HG02759 (cell line): ENCODE measurements at regions not wholly inside any gene's neighbourhood (a gene's known extent, or its start where the extent isn't known, plus 50 kb on each side); places are given as distances from the start of the nearest gene placed in this dataset.
"Not testable (repeated sequence)": the region's sequence is repeated elsewhere in the genome, so short reads cannot be mapped to it uniquely, and the experiment has no call there.

Source experiments
- ATAC-seq: cut with Tn5 transposase; IDR thresholded peaks from one replicate; pipeline ENCODE4 v1.9.1; 2021; ENCODE audit warnings: mild to moderate bottlenecking, moderate library complexity; ENCODE audit not compliant: unreplicated experiment

DNA sequence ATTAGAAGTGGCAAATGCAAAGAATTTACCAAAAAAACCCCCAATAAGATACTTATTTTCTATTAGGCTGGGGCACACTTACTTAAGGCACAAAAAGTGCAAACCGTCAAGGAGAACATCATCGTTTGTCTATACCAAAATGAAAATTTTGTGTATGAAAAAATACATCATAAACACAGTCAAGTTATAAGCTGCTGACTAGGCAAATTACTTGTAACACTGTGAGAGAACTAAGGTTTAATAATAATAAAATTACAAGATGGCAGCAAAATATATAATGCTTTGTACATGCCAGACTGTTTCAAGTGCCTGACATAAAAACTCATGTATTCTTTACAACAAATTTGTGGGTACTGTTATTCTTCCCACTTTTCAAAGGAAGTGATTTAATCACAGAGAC lies 297.2 kb upstream of the CRBN start:
- no peak for ATAC-seq

DNA sequence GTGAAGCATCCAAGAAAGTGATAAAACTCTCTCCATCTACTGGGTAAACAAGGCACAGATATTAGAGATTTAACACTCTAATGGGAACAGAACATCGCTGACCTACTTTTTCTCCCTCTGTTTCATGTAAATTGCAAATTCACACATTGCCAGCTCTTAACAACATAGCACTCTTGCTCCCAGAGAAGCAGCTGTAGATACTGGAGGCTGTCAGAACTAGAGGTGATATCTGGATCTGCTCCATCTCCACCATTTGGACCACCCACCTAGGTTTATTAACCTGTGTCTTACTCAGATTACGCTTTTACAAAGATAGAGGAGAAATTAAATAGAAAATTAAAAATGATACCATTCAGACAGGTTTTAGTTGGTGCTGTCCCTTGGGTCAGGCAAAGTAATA lies 289.1 kb upstream of the CRBN start:
- no peak for ATAC-seq

GRCh38 chr3:3464131-3464530 lies 284.6 kb upstream of the CRBN start:
- no peak for ATAC-seq

DNA sequence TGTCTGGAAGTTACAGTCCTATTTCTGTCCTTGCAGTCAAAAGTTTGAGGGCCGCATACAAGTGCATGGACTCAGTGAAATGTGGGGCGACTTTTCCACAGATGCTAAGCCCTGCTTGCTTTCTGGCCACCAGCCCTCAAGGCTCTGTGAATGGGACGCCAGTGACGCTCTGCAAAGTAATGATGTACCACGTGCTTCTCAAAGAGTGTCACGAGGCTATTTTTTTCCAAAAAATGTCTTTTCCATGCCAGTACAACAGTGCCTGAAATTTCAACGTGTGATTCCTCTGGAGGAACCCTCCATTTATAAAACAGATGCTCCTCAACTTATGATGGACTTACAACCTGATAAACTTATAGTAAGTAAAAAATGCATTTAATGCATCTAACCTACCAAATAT lies 281.8 kb upstream of the CRBN start:
- ATAC-seq: no peak

DNA sequence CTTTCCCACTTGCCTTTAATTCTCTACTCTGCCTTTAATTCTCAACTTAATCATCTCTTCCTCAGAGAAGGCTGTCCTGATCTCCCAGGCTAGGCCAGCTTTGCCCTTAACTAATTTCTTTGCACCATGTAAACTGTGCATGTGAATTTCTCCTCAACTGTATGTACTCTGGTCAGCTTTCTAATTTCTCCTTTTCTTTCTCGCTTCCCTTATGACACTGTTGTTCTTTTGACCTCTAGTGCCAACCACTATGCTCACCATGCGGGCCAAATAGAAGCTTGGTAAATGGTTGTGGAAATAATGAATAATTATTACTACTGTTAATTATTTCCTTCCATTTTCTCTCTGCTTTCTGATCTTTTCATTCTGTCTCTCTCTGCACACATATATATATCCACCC lies 269.0 kb upstream of the CRBN start:
- ATAC-seq: no peak

GRCh38 chr3:3447641-3448040 lies 268.1 kb upstream of the CRBN start:
- ATAC-seq: no peak

GRCh38 chr3:3446251-3446650 lies 266.8 kb upstream of the CRBN start:
- no peak for ATAC-seq

- peak; percentile 56 for ATAC-seq
Observed at GRCh38 chr3:3443482-3443881, 264.0 kb upstream of the CRBN start.

- ATAC-seq: no peak
Observed at GRCh38 chr3:3433711-3434110, 254.2 kb upstream of the CRBN start.

- ATAC-seq: no peak
Observed at GRCh38 chr3:3429841-3430240, 250.3 kb upstream of the CRBN start.

GRCh38 chr3:3407707-3408106 lies 228.2 kb upstream of the CRBN start:
- not testable (repeated sequence) for ATAC-seq

GRCh38 chr3:3405131-3405530 lies 225.6 kb upstream of the CRBN start:
- ATAC-seq: no peak

DNA sequence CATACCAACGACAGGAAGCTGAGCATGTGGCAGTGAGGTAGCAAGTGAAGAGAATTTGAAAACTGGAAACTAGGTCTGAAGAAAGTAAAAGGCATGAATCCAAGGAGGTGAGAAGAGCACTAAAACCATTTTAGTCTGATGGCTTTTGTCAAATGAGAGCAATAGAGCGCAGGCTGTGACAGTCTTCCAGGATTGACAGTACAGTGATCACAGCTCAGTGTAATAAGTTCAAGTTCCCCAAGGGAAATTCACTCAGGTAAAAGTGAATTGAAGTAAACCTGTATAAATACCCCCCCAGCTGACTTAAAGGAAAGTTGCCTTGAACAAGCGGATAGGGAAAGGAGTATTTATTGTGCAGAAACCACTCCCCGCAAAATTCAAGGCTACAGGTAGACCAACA lies 224.2 kb upstream of the CRBN start:
- ATAC-seq: no peak

GRCh38 chr3:3392946-3393345 lies 213.5 kb upstream of the CRBN start:
- ATAC-seq: no peak

- ATAC-seq: no peak
Observed at GRCh38 chr3:3383461-3383860, 204.0 kb upstream of the CRBN start.

GRCh38 chr3:3372210-3372777 lies 192.8 kb upstream of the CRBN start:
- no peak for ATAC-seq

DNA sequence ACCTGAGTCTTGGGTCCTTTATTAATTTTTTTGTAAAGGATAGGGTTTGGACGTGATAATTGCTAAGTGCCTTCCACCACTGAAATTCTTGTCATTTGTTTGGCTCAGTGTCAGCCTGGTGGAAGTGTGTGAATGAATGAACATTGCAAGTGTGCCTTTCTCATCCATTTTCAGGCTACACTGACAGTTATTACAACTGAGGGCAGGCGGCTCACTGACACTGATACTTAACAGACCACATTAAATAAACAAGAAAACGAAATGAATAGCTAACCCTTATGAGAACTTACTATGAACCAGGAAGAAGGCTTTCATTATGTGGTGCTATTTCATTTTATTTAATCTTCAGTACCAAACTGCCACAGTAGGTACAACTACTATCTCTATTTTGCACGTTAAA lies 188.8 kb upstream of the CRBN start:
- no peak for ATAC-seq

DNA sequence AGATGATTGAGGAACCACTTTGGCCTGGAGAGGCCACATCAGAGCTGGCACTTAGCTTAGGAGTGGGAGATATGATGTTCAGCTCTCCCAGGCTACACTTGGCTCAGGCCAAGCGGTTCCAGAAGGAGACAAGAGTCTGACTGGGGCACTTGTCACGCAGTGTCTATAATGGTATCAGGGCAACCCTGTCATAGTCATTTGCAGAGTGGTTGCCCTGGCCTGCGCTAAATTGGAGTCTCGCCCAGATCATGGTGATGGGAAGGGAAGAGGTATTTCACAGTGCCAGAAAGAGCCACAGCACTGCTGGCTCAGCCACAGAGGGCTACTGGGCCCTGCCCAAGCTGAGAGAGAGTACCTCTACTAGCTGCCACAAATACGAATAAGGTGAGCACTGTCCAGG lies 186.9 kb upstream of the CRBN start:
- no peak for ATAC-seq

DNA sequence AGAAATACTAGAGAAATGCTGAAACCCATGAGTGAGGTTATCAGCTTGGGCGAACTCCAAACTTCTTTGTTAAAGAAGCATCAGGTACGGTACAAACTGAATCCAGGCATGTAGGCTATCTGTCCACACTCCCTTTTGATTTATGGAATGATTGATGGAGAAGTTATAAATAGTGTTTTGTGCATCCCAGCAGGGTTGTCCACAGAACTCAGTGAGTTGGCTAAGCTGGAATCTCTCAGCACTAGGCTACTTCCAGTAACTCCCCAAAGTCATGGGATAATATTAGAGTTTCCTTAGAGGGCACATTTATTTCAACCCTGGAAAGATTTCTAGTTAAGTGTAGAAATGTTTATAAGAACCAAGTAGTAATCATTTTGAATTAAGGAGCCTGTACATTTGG lies 186.2 kb upstream of the CRBN start:
- no peak for ATAC-seq

DNA sequence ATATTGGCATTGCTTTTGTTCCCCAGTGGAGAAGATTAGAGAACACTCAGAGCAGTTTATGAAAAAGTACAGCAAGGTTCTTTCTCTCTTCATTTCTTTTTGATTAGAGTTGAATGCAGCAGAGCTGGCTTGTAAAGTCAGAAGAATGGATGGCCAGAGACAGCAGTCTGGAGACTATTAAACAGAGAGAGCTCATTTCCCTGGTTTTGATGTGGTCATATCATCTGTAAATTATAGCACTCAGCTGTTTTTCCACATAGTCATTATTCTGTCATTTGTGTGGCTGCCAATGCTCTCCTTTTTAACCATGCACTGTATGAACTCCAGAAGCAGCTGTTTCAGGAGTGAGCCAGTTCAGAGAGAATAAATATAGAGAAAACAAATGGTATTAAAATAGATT lies 177.4 kb upstream of the CRBN start:
- no peak for ATAC-seq

DNA sequence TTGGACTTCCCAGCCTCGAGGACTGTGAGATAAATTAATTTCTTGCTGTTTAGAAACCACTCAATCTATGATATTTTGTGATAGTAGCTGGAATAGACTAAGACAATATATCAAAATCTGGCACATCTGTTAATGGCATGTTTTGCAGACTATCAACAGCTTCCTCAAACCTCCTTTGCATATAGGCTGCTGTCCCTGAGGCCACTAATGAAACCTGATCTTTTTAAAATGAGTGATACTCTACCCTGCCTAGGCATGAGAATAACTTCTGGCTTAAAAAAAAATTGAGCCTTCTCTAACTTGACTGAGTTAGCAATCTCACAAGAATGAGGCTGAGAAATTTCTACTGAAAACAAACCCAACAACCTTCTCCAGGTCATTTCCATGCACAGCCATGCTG lies 176.0 kb upstream of the CRBN start:
- no peak for ATAC-seq

DNA sequence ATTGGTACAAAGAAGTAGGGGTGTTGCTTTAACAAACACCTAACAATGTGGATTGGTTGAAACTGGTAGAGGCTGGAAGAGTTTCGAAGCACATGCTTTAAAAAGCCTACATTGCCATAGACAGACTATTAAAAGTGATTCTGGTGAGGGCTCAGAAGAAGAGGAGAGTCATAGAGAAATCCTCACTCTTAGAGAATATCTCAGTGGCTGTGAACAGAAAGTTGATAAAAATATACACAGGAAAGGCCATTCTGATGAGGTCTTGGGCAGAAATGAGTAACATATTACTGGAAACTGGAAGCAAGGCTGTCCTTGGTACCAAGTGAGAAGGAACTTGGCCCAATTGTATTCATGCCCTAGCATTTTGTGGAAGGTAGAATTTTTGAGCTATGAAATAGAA lies 173.7 kb upstream of the CRBN start:
- peak; percentile 61 for ATAC-seq

DNA sequence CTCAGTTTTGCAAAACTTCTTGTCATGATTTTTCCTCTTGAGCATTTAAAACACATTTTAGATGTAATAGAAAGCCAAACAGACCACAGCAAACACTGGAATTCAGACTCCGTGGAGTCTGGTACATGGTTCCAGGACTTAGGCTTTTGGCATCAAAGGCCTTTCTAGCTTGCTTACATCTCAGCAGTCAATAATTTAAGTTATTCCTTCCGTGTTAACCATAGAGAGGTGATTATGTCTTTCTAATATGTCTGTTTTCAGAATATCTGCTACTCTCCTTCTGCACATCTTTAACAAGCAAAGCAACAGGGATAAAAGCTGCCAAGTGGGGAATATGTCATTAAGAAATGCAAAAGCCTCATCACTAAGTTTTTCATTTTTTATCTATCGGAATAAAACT lies 171.7 kb upstream of the CRBN start:
- ATAC-seq: no peak

- not testable (repeated sequence) for ATAC-seq
Observed at GRCh38 chr3:3347056-3347455, 167.6 kb upstream of the CRBN start.
